ENCODE measurements at regions not wholly inside any gene's neighbourhood (a gene's known extent, or its start where the extent isn't known, plus 50 kb on each side); places are given as distances from the start of the nearest gene placed in this dataset.

DNA sequence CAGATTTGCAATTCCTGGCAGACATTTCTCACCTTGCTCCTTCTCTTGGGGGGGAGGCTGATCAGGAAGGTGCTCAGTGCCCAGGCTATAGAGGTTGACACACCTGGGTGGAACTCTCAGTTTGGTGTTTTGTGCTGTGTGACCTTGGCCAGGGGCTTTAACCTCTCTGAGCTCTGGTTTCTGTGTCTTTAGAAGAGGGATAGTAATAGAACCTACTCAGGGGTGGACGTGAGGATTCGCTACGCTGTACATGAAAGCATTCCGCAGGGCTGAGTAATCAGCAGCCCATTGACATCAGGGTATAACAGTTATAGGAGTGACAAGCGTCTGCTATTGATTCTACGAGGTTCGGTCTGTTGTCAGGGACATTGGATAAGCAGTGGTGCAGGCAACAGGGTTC lies 98.1 kb downstream of the PHETA1 start:
- Histone ChIP-seq H4K20me1 (ENCODE audit: insufficient read depth) (no peaks in the 10 kb centered on the region), H3K4me3 (ENCODE audit: low read length) (no peak overlapping the region), H3K27ac (ENCODE audit: low read length) (no peak overlapping the region), H3K79me2 (replicated peaks; ENCODE audit: insufficient read depth, low read length) (no peaks in the 10 kb centered on the region), H3K27me3 (ENCODE audit: insufficient read depth, low read depth, low read length) (no peaks in the 10 kb centered on the region), H3K9me2 (ENCODE audit: insufficient read depth, low read length) (no peaks in the 10 kb centered on the region), H2AFZ (ENCODE audit: low read depth, low read length) (no peak overlapping the region), H3K4me2 (ENCODE audit: low read length) (no peak overlapping the region), H3K9ac (ENCODE audit: low read length) (no peak overlapping the region), H3F3A (ENCODE audit: insufficient read depth, low read length, poor library complexity, severe bottlenecking) (no peaks in the 10 kb centered on the region), H3K36me3 (ENCODE audit: insufficient read depth, low read length) (no peaks in the 10 kb centered on the region), H3K9me3 (ENCODE audit: low read length) (no peaks in the 10 kb centered on the region)
- TF ChIP-seq, protein P1, sequence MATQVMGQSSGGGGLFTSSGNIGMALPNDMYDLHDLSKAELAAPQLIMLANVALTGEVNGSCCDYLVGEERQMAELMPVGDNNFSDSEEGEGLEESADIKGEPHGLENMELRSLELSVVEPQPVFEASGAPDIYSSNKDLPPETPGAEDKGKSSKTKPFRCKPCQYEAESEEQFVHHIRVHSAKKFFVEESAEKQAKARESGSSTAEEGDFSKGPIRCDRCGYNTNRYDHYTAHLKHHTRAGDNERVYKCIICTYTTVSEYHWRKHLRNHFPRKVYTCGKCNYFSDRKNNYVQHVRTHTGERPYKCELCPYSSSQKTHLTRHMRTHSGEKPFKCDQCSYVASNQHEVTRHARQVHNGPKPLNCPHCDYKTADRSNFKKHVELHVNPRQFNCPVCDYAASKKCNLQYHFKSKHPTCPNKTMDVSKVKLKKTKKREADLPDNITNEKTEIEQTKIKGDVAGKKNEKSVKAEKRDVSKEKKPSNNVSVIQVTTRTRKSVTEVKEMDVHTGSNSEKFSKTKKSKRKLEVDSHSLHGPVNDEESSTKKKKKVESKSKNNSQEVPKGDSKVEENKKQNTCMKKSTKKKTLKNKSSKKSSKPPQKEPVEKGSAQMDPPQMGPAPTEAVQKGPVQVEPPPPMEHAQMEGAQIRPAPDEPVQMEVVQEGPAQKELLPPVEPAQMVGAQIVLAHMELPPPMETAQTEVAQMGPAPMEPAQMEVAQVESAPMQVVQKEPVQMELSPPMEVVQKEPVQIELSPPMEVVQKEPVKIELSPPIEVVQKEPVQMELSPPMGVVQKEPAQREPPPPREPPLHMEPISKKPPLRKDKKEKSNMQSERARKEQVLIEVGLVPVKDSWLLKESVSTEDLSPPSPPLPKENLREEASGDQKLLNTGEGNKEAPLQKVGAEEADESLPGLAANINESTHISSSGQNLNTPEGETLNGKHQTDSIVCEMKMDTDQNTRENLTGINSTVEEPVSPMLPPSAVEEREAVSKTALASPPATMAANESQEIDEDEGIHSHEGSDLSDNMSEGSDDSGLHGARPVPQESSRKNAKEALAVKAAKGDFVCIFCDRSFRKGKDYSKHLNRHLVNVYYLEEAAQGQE (IDR thresholded peaks at IDR 0.05; ENCODE audit: borderline replicate concordance) = no peak
- TF ChIP-seq EZH2 (IDR thresholded peaks at IDR 0.05; ENCODE audit: borderline replicate concordance, insufficient read depth, low read length, poor library complexity, severe bottlenecking) = no peak
- TF ChIP-seq POLR2AphosphoS5 (IDR thresholded peaks at IDR 0.05) = no peak
- no peak for TF ChIP-seq TAF1 (IDR thresholded peaks at IDR 0.05; ENCODE audit: low read depth)
- no peak for TF ChIP-seq EP300 (conservative IDR thresholded peaks at IDR 0.05; ENCODE audit: poor library complexity, severe bottlenecking)
- TF ChIP-seq CTCF (IDR thresholded peaks at IDR 0.05; ENCODE audit: poor library complexity, severe bottlenecking) = no peak
- TF ChIP-seq SMC3 (conservative IDR thresholded peaks at IDR 0.05; ENCODE audit: poor library complexity) = no peak

GRCh38 chr12:111270239-111270638 lies 98.7 kb downstream of the PHETA1 start:
- no peaks in the 10 kb centered on the region for H3K27me3 ChIP-seq (ENCODE audit: insufficient read depth, low read depth, low read length)
- H3K36me3 ChIP-seq (ENCODE audit: insufficient read depth, low read length) = no peaks in the 10 kb centered on the region
- H3K4me2 ChIP-seq (ENCODE audit: low read length) = peak overlapping the region; percentile 19
- no peaks in the 10 kb centered on the region for H4K20me1 ChIP-seq (ENCODE audit: insufficient read depth)
- H3K79me2 ChIP-seq (replicated peaks; ENCODE audit: insufficient read depth, low read length) = no peaks in the 10 kb centered on the region
- no peaks in the 10 kb centered on the region for H3K9me3 ChIP-seq (ENCODE audit: low read length)
- no peaks in the 10 kb centered on the region for H3K9me2 ChIP-seq (ENCODE audit: insufficient read depth, low read length)
- H2AFZ ChIP-seq (ENCODE audit: low read depth, low read length) = no peak overlapping the region
- no peaks in the 10 kb centered on the region for H3F3A ChIP-seq (ENCODE audit: insufficient read depth, low read length, poor library complexity, severe bottlenecking)
- H3K27ac ChIP-seq (ENCODE audit: low read length) = no peak overlapping the region
- no peak overlapping the region for H3K9ac ChIP-seq (ENCODE audit: low read length)
- no peak overlapping the region for H3K4me3 ChIP-seq (ENCODE audit: low read length)
- peak; percentile 24 for TF ChIP-seq EP300 (conservative IDR thresholded peaks at IDR 0.05; ENCODE audit: poor library complexity, severe bottlenecking)
- no peak for TF ChIP-seq EZH2 (IDR thresholded peaks at IDR 0.05; ENCODE audit: borderline replicate concordance, insufficient read depth, low read length, poor library complexity, severe bottlenecking)

DNA sequence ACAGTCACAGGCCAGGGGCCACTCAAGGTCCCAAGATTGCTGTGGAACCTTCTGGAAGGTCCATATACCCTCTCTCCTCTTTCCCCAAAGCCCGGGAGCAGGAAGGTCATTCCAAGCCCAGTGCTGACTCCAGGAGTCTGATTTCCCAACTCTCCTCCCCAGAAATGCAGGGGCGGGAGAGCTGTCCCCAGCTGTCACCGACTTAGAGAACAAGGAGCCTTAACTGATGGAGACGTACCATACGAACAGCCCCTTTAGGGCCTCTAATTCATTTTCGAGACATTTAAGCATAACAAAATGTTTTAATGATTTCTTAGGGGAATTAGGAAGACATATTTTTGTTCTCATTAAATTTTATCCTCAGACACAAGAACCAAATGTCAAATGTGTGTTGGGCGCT lies 99.2 kb downstream of the PHETA1 start:
- no peaks in the 10 kb centered on the region for H4K20me1 ChIP-seq (ENCODE audit: insufficient read depth)
- H3F3A ChIP-seq (ENCODE audit: insufficient read depth, low read length, poor library complexity, severe bottlenecking) = no peaks in the 10 kb centered on the region
- H2AFZ ChIP-seq (ENCODE audit: low read depth, low read length) = no peak overlapping the region
- no peak overlapping the region for H3K9ac ChIP-seq (ENCODE audit: low read length)
- H3K4me3 ChIP-seq (ENCODE audit: low read length) = no peak overlapping the region
- no peak overlapping the region for H3K27ac ChIP-seq (ENCODE audit: low read length)
- TF ChIP-seq TAF1 (IDR thresholded peaks at IDR 0.05; ENCODE audit: low read depth) (no peak), SMC3 (conservative IDR thresholded peaks at IDR 0.05; ENCODE audit: poor library complexity) (no peak), EP300 (conservative IDR thresholded peaks at IDR 0.05; ENCODE audit: poor library complexity, severe bottlenecking) (no peak), EZH2 (IDR thresholded peaks at IDR 0.05; ENCODE audit: borderline replicate concordance, insufficient read depth, low read length, poor library complexity, severe bottlenecking) (no peak), CTCF (IDR thresholded peaks at IDR 0.05; ENCODE audit: poor library complexity, severe bottlenecking) (no peak), POLR2AphosphoS5 (IDR thresholded peaks at IDR 0.05) (no peak), MXI1 (conservative IDR thresholded peaks at IDR 0.05; ENCODE audit: poor library complexity, severe bottlenecking) (no peak), RAD21 (conservative IDR thresholded peaks at IDR 0.05) (no peak)
- TF ChIP-seq, protein P1 (IDR thresholded peaks at IDR 0.05; ENCODE audit: borderline replicate concordance) = no peak
- no peaks in the 10 kb centered on the region for H3K27me3 ChIP-seq (ENCODE audit: insufficient read depth, low read depth, low read length)
- H3K79me2 ChIP-seq (replicated peaks; ENCODE audit: insufficient read depth, low read length) = no peaks in the 10 kb centered on the region
- H3K36me3 ChIP-seq (ENCODE audit: insufficient read depth, low read length) = no peaks in the 10 kb centered on the region
- H3K9me3 ChIP-seq (ENCODE audit: low read length) = no peaks in the 10 kb centered on the region
- H3K4me2 ChIP-seq (ENCODE audit: low read length) = peak overlapping the region; percentile 19
- no peaks in the 10 kb centered on the region for H3K9me2 ChIP-seq (ENCODE audit: insufficient read depth, low read length)
